ENCODE measurements at regions not wholly inside any gene's neighbourhood (a gene's known extent, or its start where the extent isn't known, plus 50 kb on each side); places are given as distances from the start of the nearest gene placed in this dataset.

GRCh38 chr11:112523031-112523430 is 262.4 kb upstream of the PLET1 start:
- Histone ChIP-seq H3K4me1 (ENCODE audit: control insufficient read depth, insufficient read depth, low read length) (peaks cover 9% of the 10 kb centered on the region; the same call in 1 of the 2 replicates), H3K9ac (ENCODE audit: low read length) (no peak overlapping the region), H3K27ac (ENCODE audit: low read depth, low read length) (no peak overlapping the region), H3K27me3 (ENCODE audit: control insufficient read depth, insufficient read depth, low read length) (no peaks in the 10 kb centered on the region), H3K9me3 (ENCODE audit: control insufficient read depth, insufficient read depth, low read depth, low read length) (no peaks in the 10 kb centered on the region), H3K36me3 (ENCODE audit: control insufficient read depth, insufficient read depth, low read length) (no peaks in the 10 kb centered on the region), H3K4me3 (ENCODE audit: low read depth, low read length) (no peak overlapping the region)

- H3K4me1 ChIP-seq (ENCODE audit: control insufficient read depth, insufficient read depth, low read length) = peaks cover 9% of the 10 kb centered on the region; the same call in 1 of the 2 replicates
- H3K36me3 ChIP-seq (ENCODE audit: control insufficient read depth, insufficient read depth, low read length) = no peaks in the 10 kb centered on the region
- H3K9me3 ChIP-seq (ENCODE audit: control insufficient read depth, insufficient read depth, low read depth, low read length) = no peaks in the 10 kb centered on the region
- no peak overlapping the region for H3K9ac ChIP-seq (ENCODE audit: low read length)
- no peaks in the 10 kb centered on the region for H3K27me3 ChIP-seq (ENCODE audit: control insufficient read depth, insufficient read depth, low read length)
- H3K4me3 ChIP-seq (ENCODE audit: low read depth, low read length) = no peak overlapping the region
- no peak overlapping the region for H3K27ac ChIP-seq (ENCODE audit: low read depth, low read length)
Measured at GRCh38 chr11:112523477-112523876, 262.8 kb upstream of the PLET1 start.

DNA sequence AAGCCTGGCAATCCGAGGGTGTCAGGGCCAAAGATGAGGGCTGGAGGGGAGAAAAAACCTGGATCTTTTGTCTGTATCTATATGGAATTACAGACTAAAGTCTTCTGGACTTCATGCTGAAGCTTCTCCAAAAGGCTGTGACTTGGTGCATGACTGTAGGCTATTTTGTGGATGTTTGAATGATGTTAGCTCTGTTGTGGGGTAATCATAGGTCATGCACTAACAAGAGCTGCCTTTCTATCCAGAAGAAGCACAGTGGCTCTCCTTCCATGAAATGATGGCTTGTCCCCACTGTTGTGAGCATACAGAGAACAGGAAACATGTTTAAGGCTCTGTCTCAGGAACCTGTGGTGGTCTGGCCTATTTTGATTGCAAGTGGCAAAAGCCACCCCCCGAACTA is 263.3 kb upstream of the PLET1 start:
- Histone ChIP-seq H3K27me3 (ENCODE audit: control insufficient read depth, insufficient read depth, low read length) (no peaks in the 10 kb centered on the region), H3K27ac (ENCODE audit: low read depth, low read length) (no peak overlapping the region), H3K4me1 (ENCODE audit: control insufficient read depth, insufficient read depth, low read length) (peaks cover 9% of the 10 kb centered on the region; the same call in 1 of the 2 replicates), H3K9ac (ENCODE audit: low read length) (no peak overlapping the region), H3K4me3 (ENCODE audit: low read depth, low read length) (no peak overlapping the region), H3K36me3 (ENCODE audit: control insufficient read depth, insufficient read depth, low read length) (no peaks in the 10 kb centered on the region), H3K9me3 (ENCODE audit: control insufficient read depth, insufficient read depth, low read depth, low read length) (no peaks in the 10 kb centered on the region)

GRCh38 chr11:112524798-112525197 is 264.1 kb upstream of the PLET1 start:
- Histone ChIP-seq H3K9me3 (ENCODE audit: control insufficient read depth, insufficient read depth, low read depth, low read length) (no peaks in the 10 kb centered on the region), H3K4me3 (ENCODE audit: low read depth, low read length) (no peak overlapping the region), H3K27me3 (ENCODE audit: control insufficient read depth, insufficient read depth, low read length) (no peaks in the 10 kb centered on the region), H3K4me1 (ENCODE audit: control insufficient read depth, insufficient read depth, low read length) (peaks cover 9% of the 10 kb centered on the region; the same call in 1 of the 2 replicates), H3K27ac (ENCODE audit: low read depth, low read length) (no peak overlapping the region), H3K9ac (ENCODE audit: low read length) (no peak overlapping the region), H3K36me3 (ENCODE audit: control insufficient read depth, insufficient read depth, low read length) (no peaks in the 10 kb centered on the region)

GRCh38 chr11:112525270-112525669 is 264.6 kb upstream of the PLET1 start:
- no peak overlapping the region for H3K9ac ChIP-seq (ENCODE audit: low read length)
- H3K4me3 ChIP-seq (ENCODE audit: low read depth, low read length) = no peak overlapping the region
- no peaks in the 10 kb centered on the region for H3K9me3 ChIP-seq (ENCODE audit: control insufficient read depth, insufficient read depth, low read depth, low read length)
- H3K36me3 ChIP-seq (ENCODE audit: control insufficient read depth, insufficient read depth, low read length) = no peaks in the 10 kb centered on the region
- no peaks in the 10 kb centered on the region for H3K27me3 ChIP-seq (ENCODE audit: control insufficient read depth, insufficient read depth, low read length)
- H3K4me1 ChIP-seq (ENCODE audit: control insufficient read depth, insufficient read depth, low read length) = peaks cover 9% of the 10 kb centered on the region; the same call in 1 of the 2 replicates
- H3K27ac ChIP-seq (ENCODE audit: low read depth, low read length) = no peak overlapping the region

DNA sequence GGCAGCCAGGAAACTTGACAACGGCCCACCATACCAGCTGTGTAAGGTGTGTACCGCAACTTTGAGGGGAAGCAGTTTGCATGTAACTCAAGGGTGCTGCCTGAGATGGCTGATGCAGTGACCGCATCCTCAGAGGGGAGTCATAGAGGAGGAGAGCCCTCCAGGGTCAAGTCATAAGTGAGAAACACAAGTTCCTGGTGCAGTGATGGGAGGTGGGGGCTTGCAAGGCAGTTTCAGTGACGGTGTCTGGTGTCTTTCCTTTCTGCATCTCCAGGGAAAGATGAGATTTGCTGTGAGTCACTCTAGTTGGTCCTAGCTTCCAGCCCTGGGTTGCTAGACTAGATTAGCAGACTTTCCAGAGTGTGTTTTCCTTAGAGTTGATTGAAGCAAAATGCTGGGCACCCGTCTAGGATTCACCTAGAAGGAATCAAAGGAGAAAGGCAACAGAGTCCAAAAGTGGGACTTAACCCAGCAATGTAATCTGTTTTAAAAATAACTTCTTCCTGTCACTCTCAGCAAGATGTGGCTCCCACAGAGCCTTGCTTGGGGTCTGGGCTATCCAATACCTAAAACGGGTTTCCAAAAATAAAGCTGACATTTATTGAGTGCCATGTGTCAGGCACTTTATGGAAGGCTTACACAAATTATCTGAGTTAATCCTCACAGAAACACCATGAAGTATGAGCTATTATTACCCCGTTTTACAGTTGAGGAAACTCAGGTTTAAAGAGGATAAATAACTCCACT is 265.4 kb upstream of the PLET1 start:
- H3K9me3 ChIP-seq (ENCODE audit: control insufficient read depth, insufficient read depth, low read depth, low read length) = no peaks in the 10 kb centered on the region
- no peak overlapping the region for H3K4me3 ChIP-seq (ENCODE audit: low read depth, low read length)
- H3K4me1 ChIP-seq (ENCODE audit: control insufficient read depth, insufficient read depth, low read length) = peaks cover 9% of the 10 kb centered on the region; the same call in 1 of the 2 replicates
- H3K36me3 ChIP-seq (ENCODE audit: control insufficient read depth, insufficient read depth, low read length) = no peaks in the 10 kb centered on the region
- H3K27me3 ChIP-seq (ENCODE audit: control insufficient read depth, insufficient read depth, low read length) = no peaks in the 10 kb centered on the region
- no peak overlapping the region for H3K27ac ChIP-seq (ENCODE audit: low read depth, low read length)
- no peak overlapping the region for H3K9ac ChIP-seq (ENCODE audit: low read length)

DNA sequence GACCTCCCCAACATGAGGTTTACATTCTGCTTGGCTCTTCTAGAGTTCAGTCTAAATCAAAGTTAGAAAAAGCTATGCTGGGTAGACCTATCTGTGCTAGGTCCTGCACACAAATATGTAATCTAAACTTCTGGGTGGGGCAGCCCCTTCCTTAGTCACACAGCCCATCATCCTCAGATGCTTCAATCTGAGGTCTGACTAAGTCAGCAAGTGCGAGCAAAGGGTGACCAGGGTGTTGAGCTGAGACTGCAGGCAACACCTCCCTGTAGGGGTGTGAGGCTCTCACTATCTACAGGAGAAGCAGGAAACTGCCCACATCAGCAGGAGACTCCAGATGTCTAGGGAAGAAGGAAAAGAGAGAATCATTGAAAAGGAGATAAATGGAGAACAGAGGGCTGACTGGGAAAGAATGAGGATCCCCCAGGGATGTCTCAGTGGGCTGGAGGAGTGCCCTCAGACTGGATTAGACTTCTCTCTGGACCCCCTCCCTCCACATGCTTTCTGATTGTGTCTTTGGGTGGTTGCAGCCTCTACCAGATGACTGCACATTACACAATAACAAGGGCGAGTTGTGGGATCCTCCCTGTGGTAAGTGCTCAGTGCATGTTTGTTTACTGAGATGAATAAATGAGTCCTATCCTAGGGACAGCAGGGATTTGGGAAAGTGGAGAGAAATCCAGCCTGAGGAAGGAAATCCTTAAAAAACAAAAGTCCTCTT is 266.2 kb upstream of the PLET1 start:
- no peaks in the 10 kb centered on the region for H3K36me3 ChIP-seq (ENCODE audit: control insufficient read depth, insufficient read depth, low read length)
- H3K9me3 ChIP-seq (ENCODE audit: control insufficient read depth, insufficient read depth, low read depth, low read length) = no peaks in the 10 kb centered on the region
- no peaks in the 10 kb centered on the region for H3K27me3 ChIP-seq (ENCODE audit: control insufficient read depth, insufficient read depth, low read length)
- no peak overlapping the region for H3K27ac ChIP-seq (ENCODE audit: low read depth, low read length)
- H3K4me1 ChIP-seq (ENCODE audit: control insufficient read depth, insufficient read depth, low read length) = peaks cover 9% of the 10 kb centered on the region; the same call in 1 of the 2 replicates
- H3K9ac ChIP-seq (ENCODE audit: low read length) = no peak overlapping the region
- H3K4me3 ChIP-seq (ENCODE audit: low read depth, low read length) = no peak overlapping the region

- no peaks in the 10 kb centered on the region for H3K9me3 ChIP-seq (ENCODE audit: control insufficient read depth, insufficient read depth, low read depth, low read length)
- no peaks in the 10 kb centered on the region for H3K4me1 ChIP-seq (ENCODE audit: control insufficient read depth, insufficient read depth, low read length)
- no peak overlapping the region for H3K4me3 ChIP-seq (ENCODE audit: low read depth, low read length)
- no peak overlapping the region for H3K9ac ChIP-seq (ENCODE audit: low read length)
- no peaks in the 10 kb centered on the region for H3K36me3 ChIP-seq (ENCODE audit: control insufficient read depth, insufficient read depth, low read length)
- no peak overlapping the region for H3K27ac ChIP-seq (ENCODE audit: low read depth, low read length)
- H3K27me3 ChIP-seq (ENCODE audit: control insufficient read depth, insufficient read depth, low read length) = no peaks in the 10 kb centered on the region
Measured at GRCh38 chr11:112529071-112529470, 268.4 kb upstream of the PLET1 start.

DNA sequence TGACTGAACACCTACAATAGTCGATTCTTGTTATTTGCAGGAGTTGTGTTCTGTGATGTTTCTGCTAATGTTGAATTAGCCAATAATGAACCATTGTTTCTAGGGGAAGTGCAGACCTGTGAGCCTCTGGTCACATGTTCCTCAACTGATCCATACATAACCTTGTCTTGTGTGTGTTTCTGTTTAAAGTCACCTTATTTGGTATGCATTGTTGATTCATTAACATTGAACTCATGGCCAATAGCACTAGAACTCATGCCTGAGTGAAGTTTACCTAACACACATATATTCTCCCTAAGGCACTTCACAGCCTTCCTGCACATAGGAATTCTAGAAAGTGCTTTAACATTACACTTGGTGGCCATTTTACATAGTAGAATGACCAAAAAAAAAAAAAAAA is 271.8 kb upstream of the PLET1 start:
- Histone ChIP-seq H3K9ac (ENCODE audit: low read length) (no peak overlapping the region), H3K4me1 (ENCODE audit: control insufficient read depth, insufficient read depth, low read length) (no peaks in the 10 kb centered on the region), H3K27me3 (ENCODE audit: control insufficient read depth, insufficient read depth, low read length) (peaks cover 5% of the 10 kb centered on the region; the same call in 1 of the 2 replicates), H3K9me3 (ENCODE audit: control insufficient read depth, insufficient read depth, low read depth, low read length) (no peaks in the 10 kb centered on the region), H3K4me3 (ENCODE audit: low read depth, low read length) (no peak overlapping the region), H3K27ac (ENCODE audit: low read depth, low read length) (no peak overlapping the region), H3K36me3 (ENCODE audit: control insufficient read depth, insufficient read depth, low read length) (no peaks in the 10 kb centered on the region)

- H3K36me3 ChIP-seq (ENCODE audit: control insufficient read depth, insufficient read depth, low read length) = no peaks in the 10 kb centered on the region
- no peak overlapping the region for H3K9ac ChIP-seq (ENCODE audit: low read length)
- H3K9me3 ChIP-seq (ENCODE audit: control insufficient read depth, insufficient read depth, low read depth, low read length) = no peaks in the 10 kb centered on the region
- H3K4me1 ChIP-seq (ENCODE audit: control insufficient read depth, insufficient read depth, low read length) = no peaks in the 10 kb centered on the region
- peaks cover 5% of the 10 kb centered on the region; the same call in 1 of the 2 replicates for H3K27me3 ChIP-seq (ENCODE audit: control insufficient read depth, insufficient read depth, low read length)
- H3K4me3 ChIP-seq (ENCODE audit: low read depth, low read length) = no peak overlapping the region
- no peak overlapping the region for H3K27ac ChIP-seq (ENCODE audit: low read depth, low read length)
Measured at GRCh38 chr11:112533682-112534081, 273.0 kb upstream of the PLET1 start.

GRCh38 chr11:112534208-112534607 is 273.5 kb upstream of the PLET1 start:
- no peaks in the 10 kb centered on the region for H3K9me3 ChIP-seq (ENCODE audit: control insufficient read depth, insufficient read depth, low read depth, low read length)
- H3K27me3 ChIP-seq (ENCODE audit: control insufficient read depth, insufficient read depth, low read length) = peaks cover 5% of the 10 kb centered on the region; the same call in 1 of the 2 replicates
- H3K4me1 ChIP-seq (ENCODE audit: control insufficient read depth, insufficient read depth, low read length) = no peaks in the 10 kb centered on the region
- no peak overlapping the region for H3K27ac ChIP-seq (ENCODE audit: low read depth, low read length)
- no peaks in the 10 kb centered on the region for H3K36me3 ChIP-seq (ENCODE audit: control insufficient read depth, insufficient read depth, low read length)
- no peak overlapping the region for H3K9ac ChIP-seq (ENCODE audit: low read length)
- no peak overlapping the region for H3K4me3 ChIP-seq (ENCODE audit: low read depth, low read length)

Measured in HUES6 (cell line).